HEK293 (cell line): ENCODE measurements at regions not wholly inside any gene's neighbourhood (a gene's known extent, or its start where the extent isn't known, plus 50 kb on each side); places are given as distances from the start of the nearest gene placed in this dataset.

Source experiments
- CTCF ChIP-seq: fragments of 450-650 bp; formaldehyde crosslinking; IDR thresholded peaks from 2 replicates; pipeline ENCODE4 v1.5.1; 2016; ENCODE audit warnings: missing biosample characterization, missing genetic modification characterization
- KLF16 ChIP-seq: fragments of 450-650 bp; formaldehyde crosslinking; IDR thresholded peaks from 2 replicates; pipeline ENCODE4 v1.5.1; 2017; ENCODE audit warnings: missing biosample characterization, missing genetic modification characterization
- ZNF416 ChIP-seq: fragments of 450-650 bp; formaldehyde crosslinking; IDR thresholded peaks from 2 replicates; pipeline ENCODE4 v1.5.1; 2016; ENCODE audit warnings: missing biosample characterization, missing genetic modification characterization
- ZNF48 ChIP-seq: fragments of 450-650 bp; formaldehyde crosslinking; IDR thresholded peaks from 2 replicates; pipeline ENCODE4 v1.5.1; 2016; ENCODE audit warnings: missing biosample characterization, missing genetic modification characterization
- ZNF707 ChIP-seq: fragments of 450-650 bp; formaldehyde crosslinking; IDR thresholded peaks from 2 replicates; pipeline ENCODE4 v1.5.1; 2016; ENCODE audit warnings: missing biosample characterization, missing genetic modification characterization
- ZNF76 ChIP-seq: fragments of 450-650 bp; formaldehyde crosslinking; IDR thresholded peaks from 2 replicates; pipeline ENCODE4; 2016; ENCODE audit warnings: low read depth, missing biosample characterization, missing genetic modification characterization, borderline replicate concordance

GRCh38 chr21:16678429-16679160, 834.2 kb upstream of the CXADR start:
- TF ChIP-seq ZNF48 (tag by site-specific recombination) (no peak), ZNF416 (tag by site-specific recombination) (no peak), ZNF76 (no peak), KLF16 (tag by site-specific recombination) (no peak), ZNF707 (tag by site-specific recombination) (no peak), CTCF (tag by site-specific recombination) (no peak)
